NCI-H146 treated with DMSO at 0.1 percent for 48 hours (cell line): ENCODE measurements at regions not wholly inside any gene's neighbourhood (a gene's known extent, or its start where the extent isn't known, plus 50 kb on each side); places are given as distances from the start of the nearest gene placed in this dataset.
"Not testable (repeated sequence)": the region's sequence is repeated elsewhere in the genome, so short reads cannot be mapped to it uniquely, and the experiment has no call there.

Source experiments
- DNase-seq: peaks from one replicate; lab custom pipeline; 2025; ENCODE audit not compliant: unreplicated experiment; lab: John Stamatoyannopoulos, UW

GRCh38 chr1:30660241-30660640 lies 63.1 kb downstream of the MATN1 start:
- no peak for DNase-seq

- no peak for DNase-seq
These were observed 63.7 kb downstream of the MATN1 start for GRCh38 chr1:30659702-30660101.

GRCh38 chr1:30658375-30658774 lies 65.0 kb downstream of the MATN1 start:
- DNase-seq: not testable (repeated sequence)

- no peak for DNase-seq
These were observed 65.4 kb downstream of the MATN1 start for GRCh38 chr1:30658014-30658336.

GRCh38 chr1:30657131-30658013 lies 66.0 kb downstream of the MATN1 start:
- DNase-seq: no peak

- DNase-seq: no peak
These were observed 67.0 kb downstream of the MATN1 start for GRCh38 chr1:30656171-30656940.

GRCh38 chr1:30655672-30656071 lies 67.7 kb downstream of the MATN1 start:
- DNase-seq: no peak

- no peak for DNase-seq
These were observed 69.2 kb downstream of the MATN1 start for GRCh38 chr1:30654188-30654587.

- DNase-seq: no peak
These were observed 71.1 kb downstream of the MATN1 start for GRCh38 chr1:30652152-30652841.

- DNase-seq: not testable (repeated sequence)
These were observed 72.0 kb downstream of the MATN1 start for GRCh38 chr1:30651395-30651794.

GRCh38 chr1:30650968-30651320 lies 72.4 kb downstream of the MATN1 start:
- DNase-seq: no peak

- no peak for DNase-seq
These were observed 73.1 kb downstream of the MATN1 start for GRCh38 chr1:30650038-30650967.

GRCh38 chr1:30649321-30649991 lies 73.9 kb downstream of the MATN1 start:
- no peak for DNase-seq

- no peak for DNase-seq
These were observed 74.9 kb downstream of the MATN1 start for GRCh38 chr1:30648408-30649000.

- no peak for DNase-seq
These were observed 77.6 kb downstream of the MATN1 start for GRCh38 chr1:30645807-30646206.

- DNase-seq: no peak
These were observed 80.8 kb downstream of the MATN1 start for GRCh38 chr1:30642391-30643120.

GRCh38 chr1:30641572-30642353 lies 81.6 kb downstream of the MATN1 start:
- DNase-seq: no peak

- no peak for DNase-seq
These were observed 83.4 kb downstream of the MATN1 start for GRCh38 chr1:30639881-30640452.
